WTC11 (cell line): ENCODE measurements at regions not wholly inside any gene's neighbourhood (a gene's known extent, or its start where the extent isn't known, plus 50 kb on each side); places are given as distances from the start of the nearest gene placed in this dataset.

Source experiments
- ATAC-seq: fragments of 200-7000 bp; cut with Tn5 transposase; 2 replicates; pipeline ENCODE4 v1.10.0; 2021; ENCODE audit warnings: mild to moderate bottlenecking, moderate library complexity
- CTCF ChIA-PET: fragments of 300-600 bp; sonication (Branson Sonifier 250); formaldehyde crosslinking; loops from one replicate; lab custom pipeline; 2021; ENCODE audit warnings: antibody characterized with exemption; lab: Charles Lee
- POLR2A ChIA-PET: fragments of 350-600 bp; sonication (Branson Sonifier 250); formaldehyde crosslinking; loops from one replicate; lab custom pipeline; 2021; ENCODE audit warnings: antibody characterized with exemption; lab: Charles Lee
- DNase-seq: peaks from one replicate; pipeline ENCODE4 v3.0.0; 2021; ENCODE audit warnings: low spot score
- H3K27ac Mint-ChIP-seq: 2 replicates; pipeline ENCODE4 v1.8.0; 2021; ENCODE audit warnings: mixed read lengths
- H3K27me3 Mint-ChIP-seq: 2 replicates; pipeline ENCODE4 v1.8.0; 2021; ENCODE audit warnings: low read depth, mild to moderate bottlenecking, moderate library complexity, mixed read lengths
- H3K36me3 Mint-ChIP-seq: 2 replicates; pipeline ENCODE4 v1.8.0; 2021; ENCODE audit warnings: mixed read lengths
- H3K4me1 Mint-ChIP-seq: 2 replicates; pipeline ENCODE4 v1.8.0; 2022; ENCODE audit warnings: mixed read lengths
- H3K4me3 Mint-ChIP-seq: 2 replicates; pipeline ENCODE4 v1.8.0; 2021; ENCODE audit warnings: mild to moderate bottlenecking, moderate library complexity, mixed read lengths
- H3K9me3 Mint-ChIP-seq: 2 replicates; pipeline ENCODE4 v1.8.0; 2021; ENCODE audit warnings: mixed read lengths
- AR ChIP-seq: fragments of 250-450 bp; sonication (Bioruptor Pico); IDR thresholded peaks from 2 replicates; pipeline ENCODE4 v1.9.0; 2021; ENCODE audit warnings: mild to moderate bottlenecking
- ATF1 ChIP-seq: sonication (generic); formaldehyde crosslinking; IDR thresholded peaks from 2 replicates; pipeline ENCODE4 v1.8.1; 2023; ENCODE audit warnings: mild to moderate bottlenecking, moderate library complexity, missing genetic modification reagents
- CDX4 ChIP-seq: fragments of 250-450 bp; sonication (Bioruptor Pico); IDR thresholded peaks from 2 replicates; pipeline ENCODE4 v1.9.0; 2021; ENCODE audit warnings: moderate library complexity, mild to moderate bottlenecking, inconsistent platforms, borderline replicate concordance
- E2F5 ChIP-seq: sonication (generic); formaldehyde crosslinking; IDR thresholded peaks from 2 replicates; pipeline ENCODE4 v1.8.1; 2022; ENCODE audit warnings: mild to moderate bottlenecking, moderate library complexity, missing genetic modification reagents
- FOXJ3 ChIP-seq: sonication (generic); formaldehyde crosslinking; IDR thresholded peaks from 2 replicates; pipeline ENCODE4 v1.9.0; 2021; ENCODE audit warnings: missing genetic modification reagents, mild to moderate bottlenecking, borderline replicate concordance
- GRHL2 ChIP-seq: fragments of 250-450 bp; sonication (Bioruptor Pico); IDR thresholded peaks from 2 replicates; pipeline ENCODE4 v1.8.0; 2022; ENCODE audit warnings: mild to moderate bottlenecking, moderate library complexity; ENCODE audit not compliant: insufficient replicate concordance, severe bottlenecking
- HMGXB4 ChIP-seq: sonication (generic); formaldehyde crosslinking; IDR thresholded peaks from 2 replicates; pipeline ENCODE4 v1.8.1; 2023; ENCODE audit warnings: mild to moderate bottlenecking, moderate library complexity, missing genetic modification reagents
- MAX ChIP-seq: sonication (generic); formaldehyde crosslinking; IDR thresholded peaks from 2 replicates; pipeline ENCODE4 v1.8.0; 2022; ENCODE audit warnings: mild to moderate bottlenecking, missing genetic modification reagents
- NFE2L1 ChIP-seq: sonication (generic); formaldehyde crosslinking; IDR thresholded peaks from 2 replicates; pipeline ENCODE4 v1.8.1; 2023; ENCODE audit warnings: missing genetic modification reagents
- PRRX2 ChIP-seq: fragments of 250-450 bp; sonication (Bioruptor Pico); IDR thresholded peaks from 2 replicates; pipeline ENCODE4 v1.8.0; 2021; ENCODE audit warnings: mild to moderate bottlenecking
- SMAD3 ChIP-seq: sonication (generic); formaldehyde crosslinking; IDR thresholded peaks from 2 replicates; pipeline ENCODE4 v1.8.0; 2022; ENCODE audit warnings: missing genetic modification reagents, mild to moderate bottlenecking, borderline replicate concordance
- USF1 ChIP-seq: sonication (generic); formaldehyde crosslinking; IDR thresholded peaks from 2 replicates; pipeline ENCODE4 v1.8.0; 2022; ENCODE audit warnings: mild to moderate bottlenecking, missing genetic modification reagents
- ZNF219 ChIP-seq: sonication (generic); formaldehyde crosslinking; IDR thresholded peaks from 2 replicates; pipeline ENCODE4 v1.8.0; 2023; ENCODE audit warnings: missing genetic modification reagents, mild to moderate bottlenecking, borderline replicate concordance
- ZNF232 ChIP-seq: sonication (generic); formaldehyde crosslinking; IDR thresholded peaks from 2 replicates; pipeline ENCODE4 v1.8.0; 2022; ENCODE audit warnings: mild to moderate bottlenecking, missing genetic modification reagents
- ZNF281 ChIP-seq: sonication (generic); formaldehyde crosslinking; IDR thresholded peaks from 2 replicates; pipeline ENCODE4 v1.8.0; 2023; ENCODE audit warnings: mild to moderate bottlenecking, missing genetic modification reagents
- ZNF416 ChIP-seq: fragments of 250-450 bp; sonication (Bioruptor Pico); IDR thresholded peaks from 2 replicates; pipeline ENCODE4 v1.9.0; 2021; ENCODE audit warnings: mild to moderate bottlenecking, inconsistent platforms
- ZNF423 ChIP-seq: fragments of 250-450 bp; sonication (Bioruptor Pico); IDR thresholded peaks from 2 replicates; pipeline ENCODE4 v2.1.2; 2022; ENCODE audit warnings: mild to moderate bottlenecking, moderate library complexity

- no peak for DNase-seq
- H3K9me3 Mint-ChIP-seq = peaks cover 44% of the 10 kb centered on the region
- TF ChIP-seq GRHL2 (CRISPR knock-in tag) (no peak), ZNF416 (CRISPR knock-in tag) (no peak), ZNF423 (no peak), CDX4 (no peak), AR (CRISPR knock-in tag) (no peak), HMGXB4 (CRISPR knock-in tag) (no peak), ZNF281 (CRISPR knock-in tag) (no peak), ATF1 (no peak), ZNF219 (CRISPR knock-in tag) (no peak), NFE2L1 (no peak)
- TF ChIP-seq, all 79 proteins: peak for 0
- Mint-ChIP-seq H3K4me1 (peaks cover 11% of the 10 kb centered on the region), H3K27me3 (no peaks in the 10 kb centered on the region), H3K27ac (no peak overlapping the region), H3K4me3 (no peak overlapping the region), H3K36me3 (peaks cover 24% of the 10 kb centered on the region)
- POLR2A ChIA-PET = no interaction called here
- ATAC-seq = no peak
- CTCF ChIA-PET = no interaction called here
These were observed 167.1 kb downstream of the ACTL7B start for GRCh38 chr9:108688676-108689075.

GRCh38 chr9:108688051-108688450 lies 167.7 kb downstream of the ACTL7B start:
- CTCF ChIA-PET = no interaction called here
- Mint-ChIP-seq H3K4me1 (peaks cover 13% of the 10 kb centered on the region), H3K27ac (no peak overlapping the region), H3K4me3 (no peak overlapping the region), H3K9me3 (peaks cover 44% of the 10 kb centered on the region), H3K36me3 (peaks cover 24% of the 10 kb centered on the region), H3K27me3 (no peaks in the 10 kb centered on the region)
- DNase-seq (no peak), ATAC-seq (no peak)
- POLR2A ChIA-PET = no interaction called here
- TF ChIP-seq ZNF232 (CRISPR knock-in tag) (no peak), SMAD3 (CRISPR knock-in tag) (no peak), USF1 (CRISPR knock-in tag) (no peak), MAX (CRISPR knock-in tag) (no peak), FOXJ3 (no peak), E2F5 (CRISPR knock-in tag) (no peak), PRRX2 (no peak)
